ENCODE measurements at regions not wholly inside any gene's neighbourhood (a gene's known extent, or its start where the extent isn't known, plus 50 kb on each side); places are given as distances from the start of the nearest gene placed in this dataset.
"Not testable (repeated sequence)": the region's sequence is repeated elsewhere in the genome, so short reads cannot be mapped to it uniquely, and the experiment has no call there.

DNA sequence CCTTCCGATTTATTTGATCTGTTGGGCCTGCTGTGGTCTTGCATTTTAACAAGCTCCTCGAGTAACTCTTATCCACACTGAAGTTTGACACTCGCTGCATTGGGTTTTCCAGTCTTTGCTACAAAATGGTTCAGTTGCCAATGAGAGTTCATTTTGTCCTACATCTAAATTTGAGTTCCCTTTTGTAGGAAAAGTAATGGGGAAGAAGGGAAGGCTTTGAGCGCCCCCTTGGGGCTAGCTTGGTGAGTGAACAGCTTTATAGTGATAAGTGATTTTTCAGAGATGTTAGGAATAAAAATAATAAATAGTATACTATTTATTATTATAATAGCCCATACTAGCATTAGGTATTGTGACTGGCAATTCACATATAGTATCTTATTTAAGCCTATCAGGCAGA, 89.9 kb upstream of the GNAQ start:
- peak; percentile 66 to 78 for DNase-seq

DNA sequence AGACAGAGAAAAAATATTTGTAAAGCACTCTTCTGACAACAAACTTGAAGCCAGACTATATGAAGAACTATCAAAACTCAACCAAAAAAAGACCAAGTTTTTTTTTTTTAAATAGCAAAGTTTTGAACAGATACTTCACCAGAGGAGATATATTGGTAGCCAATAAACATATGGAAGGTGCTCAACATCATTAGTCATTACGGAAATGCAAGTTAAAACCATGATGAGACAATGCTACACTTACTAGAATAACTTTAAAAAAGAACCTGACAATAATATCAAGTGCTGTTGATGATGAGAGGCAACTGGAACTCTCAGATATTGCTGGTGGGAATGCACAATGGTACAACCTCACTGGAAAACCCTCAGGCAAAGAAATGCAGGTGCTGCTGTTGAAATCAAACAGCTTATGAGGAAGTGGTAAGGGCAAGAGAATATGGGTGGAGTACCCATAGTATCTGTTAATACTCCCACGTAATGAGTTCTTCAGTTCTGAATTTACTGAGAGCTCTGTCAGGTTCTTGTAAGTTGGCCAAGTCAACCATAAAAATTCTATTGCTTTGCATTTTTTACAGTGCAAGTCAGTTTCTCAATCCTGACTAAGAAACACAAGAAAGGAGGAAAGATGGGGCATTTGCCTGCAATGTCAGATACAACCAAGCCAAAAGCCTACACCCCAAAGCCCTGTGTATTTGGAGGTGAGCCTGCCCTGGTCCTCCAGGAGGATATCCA, 87.3 kb upstream of the GNAQ start:
- DNase-seq, result no peak

DNA sequence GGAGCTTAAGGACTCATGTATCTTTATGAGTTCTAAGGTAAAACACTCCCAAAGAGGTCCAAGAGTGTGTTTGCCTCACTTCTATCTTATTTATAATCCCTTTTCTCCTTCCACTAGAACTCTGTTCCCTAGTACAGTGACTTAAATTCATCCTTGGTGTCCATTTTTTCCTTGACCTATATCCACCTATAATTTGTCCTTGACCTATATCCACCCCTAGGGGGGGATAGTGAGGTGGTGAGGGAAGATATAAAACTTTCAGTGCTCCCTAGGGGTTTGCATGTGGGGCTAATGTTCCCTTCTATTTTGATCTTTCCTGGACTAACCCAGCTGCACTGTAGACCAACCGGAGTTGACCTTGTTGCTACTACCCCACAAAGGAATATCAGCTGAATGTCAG, 83.5 kb upstream of the GNAQ start:
- DNase-seq, result no peak

DNA sequence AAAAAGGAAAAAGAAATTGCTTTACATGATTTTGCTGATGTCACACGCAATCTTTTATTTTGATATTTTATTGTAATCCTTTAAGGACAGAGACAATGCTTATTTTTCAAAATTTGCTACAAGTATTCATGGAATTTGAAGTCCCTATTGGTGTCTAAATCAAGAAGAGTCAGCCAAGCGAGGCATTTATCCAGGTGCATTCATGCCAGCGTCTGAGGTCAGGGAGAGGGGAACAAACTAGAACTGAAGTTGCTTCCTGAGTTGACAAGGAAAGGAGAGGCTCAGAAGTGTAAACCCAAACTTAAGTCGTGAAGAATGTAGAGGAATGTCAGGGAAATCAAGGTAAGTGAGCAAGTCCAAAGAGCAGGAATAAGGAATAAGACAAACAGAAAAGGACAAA, 83.0 kb upstream of the GNAQ start:
- DNase-seq, result no peak

DNA sequence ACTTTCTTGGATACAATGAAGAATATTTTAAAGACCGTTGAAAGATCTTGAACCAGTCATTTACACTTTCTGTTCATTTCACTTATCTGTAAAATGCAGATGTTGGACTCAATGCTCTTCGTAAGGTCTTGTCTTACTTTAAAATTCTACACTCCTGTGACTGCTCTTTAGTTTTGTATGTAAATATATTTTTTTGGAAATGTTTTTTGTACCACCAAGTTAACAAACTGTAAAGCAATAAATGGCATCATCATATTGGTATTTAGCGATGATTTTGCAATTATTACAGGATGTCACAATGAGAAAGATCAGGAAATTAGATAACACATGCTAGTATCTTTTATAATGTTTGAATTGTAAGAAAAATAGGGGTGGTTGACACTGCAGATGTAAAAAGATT, 80.8 kb upstream of the GNAQ start:
- DNase-seq, result no peak

DNA sequence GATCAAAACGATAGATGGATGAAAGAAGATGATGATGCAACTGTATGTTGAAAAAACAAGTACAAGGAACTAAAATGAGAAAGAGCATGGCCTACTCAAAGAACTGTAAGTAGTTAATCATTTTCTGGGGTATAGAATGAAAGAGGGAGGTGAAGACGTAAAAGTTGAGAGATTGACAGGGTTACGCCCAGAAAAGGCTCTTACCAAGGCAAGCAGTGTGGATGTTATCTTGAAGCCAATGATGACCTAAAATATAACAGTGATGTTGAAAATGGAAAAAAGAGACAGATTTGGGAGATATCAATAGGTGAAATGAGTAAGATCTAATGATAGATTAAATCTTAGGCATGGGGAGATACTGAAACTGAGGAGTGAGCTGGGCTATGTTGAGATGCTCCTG, 80.4 kb upstream of the GNAQ start:
- DNase-seq, result no peak

DNA sequence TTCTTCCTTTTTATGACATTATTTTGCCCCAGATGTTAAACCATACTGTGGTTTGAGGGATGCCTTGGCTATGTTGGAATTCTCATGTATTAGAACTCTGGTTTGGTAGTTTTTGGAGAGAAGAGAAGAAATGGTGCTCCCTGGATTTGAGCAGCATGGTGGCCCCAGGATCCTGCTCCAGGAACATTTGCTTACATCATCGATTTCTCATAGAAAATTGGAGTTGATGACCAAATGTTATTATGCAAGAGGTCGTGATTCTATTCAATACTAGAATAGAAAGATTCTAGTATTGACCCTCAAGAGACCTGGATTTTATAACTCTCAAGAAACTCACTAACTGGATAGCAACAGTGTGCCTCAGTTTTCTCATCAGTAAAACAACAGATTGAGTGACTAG, 77.5 kb upstream of the GNAQ start:
- DNase-seq, result no peak

DNA sequence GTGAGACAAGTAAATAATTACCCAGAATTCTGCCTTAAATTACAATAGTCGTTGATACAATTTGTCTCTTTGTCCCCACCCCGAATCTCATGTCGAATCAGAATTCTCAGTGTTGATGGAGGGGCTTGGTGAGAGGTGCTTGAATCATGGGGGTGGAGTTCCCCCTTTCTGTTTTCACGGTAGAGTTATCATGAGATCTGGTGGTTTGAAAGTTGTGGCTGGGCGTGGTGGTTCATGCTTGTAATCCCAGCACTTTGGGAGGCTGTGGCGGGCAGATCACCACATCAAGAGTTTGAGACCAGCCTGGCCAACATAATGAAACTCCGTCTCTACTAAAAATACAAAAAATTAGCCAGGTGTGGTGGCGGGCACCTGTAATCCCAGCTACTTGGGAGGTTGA, 75.0 kb upstream of the GNAQ start:
- peak; percentile 9 to 34 for DNase-seq

DNA sequence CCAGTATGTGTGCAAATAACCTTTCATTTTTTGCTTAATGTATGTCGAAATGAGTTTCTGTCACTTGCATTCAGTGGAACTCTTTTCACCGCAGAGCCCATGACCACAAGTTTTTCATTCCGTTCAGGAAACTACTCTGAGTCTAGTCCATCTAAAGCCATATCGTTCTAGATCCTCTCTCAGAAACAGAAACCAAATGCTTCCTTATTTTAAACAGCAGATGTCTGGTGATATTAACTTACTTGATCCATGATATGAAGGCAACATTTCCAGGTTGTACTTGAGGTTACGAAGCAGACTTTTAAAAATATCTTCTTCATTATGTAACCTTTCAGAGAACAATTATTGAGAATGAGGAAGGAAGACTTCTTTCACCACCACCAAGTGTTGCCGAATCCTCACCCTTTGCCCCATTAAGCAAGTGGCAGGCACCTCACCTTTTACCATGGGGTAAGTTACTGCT, 72.4 kb upstream of the GNAQ start:
- DNase-seq, result peak; percentile 11 to 34

DNA sequence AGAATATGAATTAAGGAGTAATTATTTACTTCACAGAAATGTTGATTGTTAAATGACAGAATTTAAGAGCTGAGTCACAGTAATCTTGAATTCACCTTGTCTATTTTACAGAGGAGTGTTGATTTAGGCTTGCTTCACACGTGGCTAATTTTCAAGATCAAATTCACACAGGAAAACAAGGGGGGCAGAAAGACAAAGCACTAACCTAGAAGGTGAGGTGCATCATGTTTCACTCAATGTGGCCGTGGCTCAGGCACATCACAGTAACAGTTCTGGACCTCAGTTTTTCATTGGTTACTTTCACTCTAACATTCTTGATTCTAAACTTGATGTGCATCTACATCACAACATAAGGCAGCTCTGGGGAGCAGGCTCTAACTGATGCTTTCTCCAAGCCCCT, 69.6 kb upstream of the GNAQ start:
- no peak for DNase-seq

DNA sequence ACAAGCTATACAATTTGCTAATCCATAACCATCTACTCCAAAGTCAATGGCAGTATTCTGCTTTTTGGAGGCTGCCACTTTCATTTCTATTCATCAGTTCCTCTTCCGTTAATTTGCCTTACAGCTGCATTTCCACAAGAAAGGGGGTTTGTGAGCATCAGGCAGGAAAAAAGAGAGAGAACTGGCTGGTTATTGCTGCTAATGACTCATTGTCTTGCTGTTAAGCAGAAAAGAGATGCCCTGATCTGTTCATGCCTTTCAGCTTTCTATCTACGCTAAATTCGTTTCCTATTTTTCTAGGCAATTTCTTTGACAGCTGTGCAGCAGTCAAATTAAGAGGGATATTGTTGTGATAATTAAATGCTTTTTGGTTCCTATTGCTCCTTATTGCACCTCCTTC, 65.9 kb upstream of the GNAQ start:
- DNase-seq, result no peak

DNA sequence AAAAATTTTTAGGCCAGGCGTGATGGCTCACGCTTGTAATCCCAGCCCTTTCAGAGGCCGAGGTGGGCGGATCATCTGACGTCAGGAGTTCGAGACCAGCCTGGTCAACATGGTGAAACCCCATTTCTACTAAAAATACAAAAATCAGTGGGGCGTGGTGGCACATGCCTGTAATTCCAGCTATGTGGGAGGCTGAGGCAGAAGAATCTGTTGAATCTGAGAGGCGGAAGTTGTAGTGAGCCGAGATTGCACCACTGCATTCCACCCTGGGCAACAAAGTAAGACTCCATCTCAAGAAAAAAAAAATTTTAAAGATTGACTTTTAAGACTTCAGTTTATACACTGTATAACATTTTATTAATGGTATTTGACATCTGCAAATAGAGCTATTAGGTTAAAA, 60.1 kb upstream of the GNAQ start:
- no peak for DNase-seq

DNA sequence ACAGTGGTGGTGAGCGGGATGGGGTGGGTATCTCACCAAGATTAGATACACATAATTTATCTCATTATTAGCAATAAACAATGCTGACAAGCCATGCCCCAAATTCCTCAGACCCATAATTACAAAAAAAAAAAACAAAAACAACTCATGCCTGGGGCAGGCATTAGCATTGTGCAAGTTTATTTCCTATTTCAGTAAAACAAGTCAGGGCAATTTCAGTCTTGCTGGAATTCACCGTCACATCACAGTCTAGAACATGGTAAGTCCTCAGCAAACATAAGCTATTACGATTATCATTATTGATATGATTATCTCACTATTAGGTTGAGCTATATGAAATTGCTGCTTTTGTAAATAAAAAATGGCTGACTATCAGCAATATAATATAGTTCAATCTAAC, 57.5 kb upstream of the GNAQ start:
- DNase-seq, result no peak

DNA sequence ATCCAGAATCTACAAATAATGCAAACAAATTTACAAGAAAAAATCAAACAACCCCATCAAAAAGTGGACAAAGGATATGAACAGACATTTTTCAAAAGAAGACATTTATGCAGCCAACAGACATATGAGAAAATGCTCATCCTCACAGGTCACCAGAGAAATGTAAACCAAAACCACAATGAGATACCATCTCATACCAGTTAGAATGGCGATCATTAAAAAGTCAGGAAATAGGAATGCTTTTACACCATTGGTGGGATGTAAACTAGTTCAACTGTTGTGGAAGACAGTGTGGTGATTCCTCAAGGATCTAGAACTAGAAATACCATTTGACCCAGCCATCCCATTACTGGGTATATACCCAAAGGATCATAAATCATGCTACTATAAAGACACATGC, 56.6 kb upstream of the GNAQ start:
- DNase-seq, result not testable (repeated sequence)

Data from activated CD4-positive, alpha-beta T cell treated with anti-CD3 and anti-CD28 coated beads, Interleukin-2, amount 50 U/mL, for 48 hours (primary cell).